Osteoblast (primary cell): ENCODE measurements at regions not wholly inside any gene's neighbourhood (a gene's known extent, or its start where the extent isn't known, plus 50 kb on each side); places are given as distances from the start of the nearest gene placed in this dataset.

ENCODE experiments used
- DNase-seq: peaks from one replicate; pipeline ENCODE4 v3.0.0; 2011; ENCODE audit warnings: low spot score, mixed read lengths; ENCODE audit not compliant: insufficient read length; ENCODE audit errors: missing footprints
- H2AFZ ChIP-seq: 2 replicates; pipeline ENCODE4 v1.6.0; 2011; ENCODE audit warnings: mild to moderate bottlenecking, low read length
- H3K27ac ChIP-seq: 2 replicates; pipeline ENCODE4 v1.5.1; 2011; ENCODE audit warnings: mild to moderate bottlenecking, low read depth, low read length, moderate library complexity
- H3K27me3 ChIP-seq: 2 replicates; pipeline ENCODE4 v1.6.0; 2012; ENCODE audit warnings: mild to moderate bottlenecking, control low read depth, inconsistent platforms, low read length, moderate library complexity; ENCODE audit not compliant: insufficient read depth
- H3K36me3 ChIP-seq: 2 replicates; pipeline ENCODE4 v1.5.1; 2011; ENCODE audit warnings: mild to moderate bottlenecking, low read length, control low read depth, moderate library complexity; ENCODE audit not compliant: insufficient read depth
- H3K4me1 ChIP-seq: 2 replicates; pipeline ENCODE4 v1.5.1; 2011; ENCODE audit warnings: mild to moderate bottlenecking, low read length, control low read depth, moderate library complexity; ENCODE audit not compliant: insufficient read depth
- H3K4me2 ChIP-seq: 2 replicates; pipeline ENCODE4 v1.6.0; 2011; ENCODE audit warnings: mild to moderate bottlenecking, low read length; ENCODE audit not compliant: insufficient read depth
- H3K4me3 ChIP-seq: fragments of 200-600 bp; sonication (generic); 3 replicates; pipeline ENCODE4 v1.5.1; 2012; ENCODE audit warnings: mild to moderate bottlenecking, low read length, inconsistent platforms; ENCODE audit not compliant: insufficient read depth
- H3K79me2 ChIP-seq: 2 replicates; pipeline ENCODE4 v1.6.0; 2012; ENCODE audit warnings: mild to moderate bottlenecking, low read length, control low read depth, inconsistent platforms; ENCODE audit not compliant: insufficient read depth
- H3K9me3 ChIP-seq: 2 replicates; pipeline ENCODE4 v1.5.1; 2011; ENCODE audit warnings: low read depth, low read length, control low read depth
- H4K20me1 ChIP-seq: 2 replicates; pipeline ENCODE4 v1.6.0; 2012; ENCODE audit warnings: mild to moderate bottlenecking, low read length, control low read depth; ENCODE audit not compliant: insufficient read depth
- TF ChIP-seq, protein P1 (sequence below): IDR thresholded peaks from 2 replicates; pipeline ENCODE4 v1.5.1; 2011; ENCODE audit warnings: mild to moderate bottlenecking, low read depth, low read length, moderate library complexity; ENCODE audit errors: extremely low read depth

DNA sequence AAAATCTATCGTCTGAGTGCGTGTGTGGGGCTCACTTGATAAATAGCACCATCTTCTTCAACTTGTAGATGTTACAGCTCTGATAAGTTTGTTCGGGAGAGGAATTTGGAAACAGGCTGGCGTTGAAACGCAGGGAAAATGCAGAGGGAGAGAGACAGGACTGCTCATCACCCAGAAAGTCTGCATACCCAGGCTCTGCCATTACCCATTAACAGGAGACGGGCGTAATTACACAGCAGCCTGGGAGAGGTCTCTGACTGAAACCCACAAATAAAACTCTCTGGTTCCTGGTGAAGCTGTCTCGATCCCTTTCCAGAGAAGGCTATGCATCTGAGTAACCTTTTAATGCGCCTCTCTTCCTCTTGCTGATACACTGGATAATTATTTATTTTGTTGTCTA is 547.3 kb downstream of the BCL11B start:
- no peak overlapping the region for H3K4me3 ChIP-seq
- H3K27me3 ChIP-seq = no peaks in the 10 kb centered on the region
- TF ChIP-seq, protein P1, sequence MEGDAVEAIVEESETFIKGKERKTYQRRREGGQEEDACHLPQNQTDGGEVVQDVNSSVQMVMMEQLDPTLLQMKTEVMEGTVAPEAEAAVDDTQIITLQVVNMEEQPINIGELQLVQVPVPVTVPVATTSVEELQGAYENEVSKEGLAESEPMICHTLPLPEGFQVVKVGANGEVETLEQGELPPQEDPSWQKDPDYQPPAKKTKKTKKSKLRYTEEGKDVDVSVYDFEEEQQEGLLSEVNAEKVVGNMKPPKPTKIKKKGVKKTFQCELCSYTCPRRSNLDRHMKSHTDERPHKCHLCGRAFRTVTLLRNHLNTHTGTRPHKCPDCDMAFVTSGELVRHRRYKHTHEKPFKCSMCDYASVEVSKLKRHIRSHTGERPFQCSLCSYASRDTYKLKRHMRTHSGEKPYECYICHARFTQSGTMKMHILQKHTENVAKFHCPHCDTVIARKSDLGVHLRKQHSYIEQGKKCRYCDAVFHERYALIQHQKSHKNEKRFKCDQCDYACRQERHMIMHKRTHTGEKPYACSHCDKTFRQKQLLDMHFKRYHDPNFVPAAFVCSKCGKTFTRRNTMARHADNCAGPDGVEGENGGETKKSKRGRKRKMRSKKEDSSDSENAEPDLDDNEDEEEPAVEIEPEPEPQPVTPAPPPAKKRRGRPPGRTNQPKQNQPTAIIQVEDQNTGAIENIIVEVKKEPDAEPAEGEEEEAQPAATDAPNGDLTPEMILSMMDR = no peak
- H3K4me1 ChIP-seq = no peaks in the 10 kb centered on the region
- no peaks in the 10 kb centered on the region for H3K36me3 ChIP-seq
- no peak overlapping the region for H3K27ac ChIP-seq
- H3K79me2 ChIP-seq = no peaks in the 10 kb centered on the region
- H3K9me3 ChIP-seq = no peaks in the 10 kb centered on the region
- no peak overlapping the region for H2AFZ ChIP-seq
- no peak for DNase-seq
- no peaks in the 10 kb centered on the region for H4K20me1 ChIP-seq
- no peak overlapping the region for H3K4me2 ChIP-seq

DNA sequence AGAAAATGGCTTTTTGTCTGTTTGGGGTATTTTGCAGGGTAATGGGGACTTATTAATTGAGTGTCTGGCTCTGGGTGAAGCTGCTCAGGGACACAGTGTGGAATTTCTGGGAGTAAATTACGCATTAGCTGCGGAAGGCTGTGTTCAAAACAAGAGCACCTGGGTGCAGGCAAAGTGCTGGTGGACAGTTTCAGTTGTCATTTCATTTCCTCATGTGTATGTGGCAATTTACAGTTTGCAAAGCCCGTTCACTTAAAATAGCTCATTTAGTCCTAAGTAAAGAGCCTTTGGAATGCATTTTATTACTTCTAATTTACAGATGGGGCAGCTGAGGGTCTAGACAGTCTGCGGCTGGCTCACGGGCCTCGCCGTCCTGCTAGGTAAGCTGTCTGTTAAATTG is 546.8 kb downstream of the BCL11B start:
- no peak for DNase-seq
- H2AFZ ChIP-seq = no peak overlapping the region
- H3K4me3 ChIP-seq = no peak overlapping the region
- no peaks in the 10 kb centered on the region for H3K4me1 ChIP-seq
- H3K27me3 ChIP-seq = no peaks in the 10 kb centered on the region
- no peak overlapping the region for H3K4me2 ChIP-seq
- no peak overlapping the region for H3K27ac ChIP-seq
- no peaks in the 10 kb centered on the region for H3K79me2 ChIP-seq
- no peaks in the 10 kb centered on the region for H3K36me3 ChIP-seq
- no peaks in the 10 kb centered on the region for H3K9me3 ChIP-seq
- TF ChIP-seq, protein P1 = no peak
- H4K20me1 ChIP-seq = no peaks in the 10 kb centered on the region

DNA sequence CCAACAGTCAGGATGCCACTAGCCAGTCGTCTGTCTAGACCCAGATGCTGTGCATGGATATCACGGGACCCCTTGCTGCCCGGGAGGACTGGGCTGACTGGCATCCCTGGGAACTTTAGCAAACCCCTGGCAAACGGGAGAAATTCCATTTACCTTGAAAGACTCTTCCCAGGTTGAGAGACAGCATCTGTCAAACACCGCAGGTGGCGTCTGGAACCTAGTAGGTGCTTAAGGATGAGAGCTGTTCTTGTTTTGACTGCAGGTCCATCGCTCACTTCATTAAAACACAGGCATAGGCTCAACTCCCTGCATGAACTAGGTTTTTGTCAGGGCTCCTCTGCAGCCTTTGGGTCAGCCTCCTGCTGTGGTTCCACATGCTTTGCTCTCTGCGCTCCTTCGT is 546.3 kb downstream of the BCL11B start:
- Histone ChIP-seq H4K20me1 (no peaks in the 10 kb centered on the region), H3K4me2 (no peak overlapping the region), H3K79me2 (no peaks in the 10 kb centered on the region), H2AFZ (no peak overlapping the region), H3K27ac (no peak overlapping the region), H3K4me3 (no peak overlapping the region), H3K9me3 (no peaks in the 10 kb centered on the region), H3K36me3 (no peaks in the 10 kb centered on the region), H3K4me1 (no peaks in the 10 kb centered on the region), H3K27me3 (no peaks in the 10 kb centered on the region)
- DNase-seq = no peak
- TF ChIP-seq, protein P1 = no peak

DNA sequence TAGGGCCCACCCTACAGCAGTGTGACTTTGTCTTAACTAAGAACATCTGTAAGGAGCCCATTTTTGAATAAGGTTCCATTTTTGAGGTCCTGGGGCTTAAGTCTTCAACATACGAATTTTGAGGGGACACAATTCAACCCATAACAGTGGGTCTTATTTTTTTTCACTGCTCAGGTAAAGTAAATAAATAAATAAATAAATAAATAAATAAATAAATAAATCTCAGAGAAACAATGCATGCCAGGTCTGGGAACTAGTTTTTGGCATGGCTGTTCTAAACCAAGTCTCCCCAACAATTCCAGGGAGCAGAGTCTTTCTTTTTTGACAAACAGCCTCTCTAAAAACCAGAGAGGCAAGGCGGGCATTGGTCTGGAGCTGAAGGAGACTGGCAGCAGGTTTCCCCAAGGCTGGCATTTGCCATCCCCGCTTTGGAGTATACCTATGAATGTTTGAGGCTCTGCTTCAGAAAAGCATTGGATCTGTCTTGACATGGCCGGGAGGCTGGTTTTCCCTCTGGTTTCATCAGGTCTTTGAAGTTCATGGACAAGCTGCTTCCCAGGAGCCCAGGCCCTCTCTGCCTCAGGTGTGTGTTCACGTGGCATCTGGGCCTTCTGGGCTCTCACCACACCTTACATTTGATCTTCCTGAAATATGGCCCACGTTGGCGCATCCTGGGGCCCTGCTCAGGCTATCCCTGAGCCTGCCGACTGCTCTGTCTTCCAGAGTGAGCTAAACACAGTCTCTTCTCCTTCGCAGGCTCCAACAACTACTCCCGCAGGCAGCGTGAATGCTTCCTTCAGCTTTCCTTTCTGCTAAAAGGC is 545.2 kb downstream of the BCL11B start:
- Histone ChIP-seq H3K4me2 (no peak overlapping the region), H3K9me3 (no peaks in the 10 kb centered on the region), H3K4me3 (no peak overlapping the region), H3K36me3 (no peaks in the 10 kb centered on the region), H4K20me1 (no peaks in the 10 kb centered on the region), H2AFZ (no peak overlapping the region), H3K79me2 (no peaks in the 10 kb centered on the region), H3K27me3 (no peaks in the 10 kb centered on the region), H3K27ac (no peak overlapping the region), H3K4me1 (no peaks in the 10 kb centered on the region)
- TF ChIP-seq, protein P1 = no peak
- peak; percentile 52 for DNase-seq
